IMR-90 (cell line): ENCODE measurements at regions not wholly inside any gene's neighbourhood (a gene's known extent, or its start where the extent isn't known, plus 50 kb on each side); places are given as distances from the start of the nearest gene placed in this dataset.

Experiments used
- BHLHE40 ChIP-seq: fragments of 150-350 bp; IDR thresholded peaks from 2 replicates; pipeline ENCODE4 v1.6.1; 2016; ENCODE audit warnings: mild to moderate bottlenecking, low read depth, low read length
- CEBPB ChIP-seq: IDR thresholded peaks from 2 replicates; pipeline ENCODE4 v1.6.1; 2012; ENCODE audit warnings: low read depth, low read length, improper control_type of control experiment
- CHD1 ChIP-seq: IDR thresholded peaks from 2 replicates; pipeline ENCODE4 v1.6.1; 2012; ENCODE audit warnings: low read depth, low read length, improper control_type of control experiment
- CTCF ChIP-seq: conservative IDR thresholded peaks from 2 replicates; pipeline ENCODE4 v1.5.1; 2012; ENCODE audit warnings: mild to moderate bottlenecking, low read depth, low read length, improper control_type of control experiment
- ELK1 ChIP-seq: fragments of 150-350 bp; IDR thresholded peaks from 2 replicates; pipeline ENCODE4 v1.6.1; 2016; ENCODE audit warnings: low read depth, mild to moderate bottlenecking, low read length, moderate library complexity, borderline replicate concordance
- FOS ChIP-seq: fragments of 150-350 bp; IDR thresholded peaks from 2 replicates; pipeline ENCODE4 v1.6.1; 2016; ENCODE audit warnings: low read depth, low read length
- MAFK ChIP-seq: IDR thresholded peaks from 2 replicates; pipeline ENCODE4 v1.6.1; 2012; ENCODE audit warnings: low read depth, low read length, improper control_type of control experiment
- MAZ ChIP-seq: IDR thresholded peaks from 2 replicates; pipeline ENCODE4 v1.6.1; 2012; ENCODE audit warnings: low read depth, mild to moderate bottlenecking, low read length, improper control_type of control experiment, moderate library complexity, borderline replicate concordance
- POLR2A ChIP-seq: IDR thresholded peaks from 2 replicates; pipeline ENCODE4 v1.6.1; 2012; ENCODE audit warnings: mild to moderate bottlenecking, low read depth, low read length
- RAD21 ChIP-seq: IDR thresholded peaks from 2 replicates; pipeline ENCODE4 v1.6.1; 2012; ENCODE audit warnings: low read length, improper control_type of control experiment
- RCOR1 ChIP-seq: IDR thresholded peaks from 2 replicates; pipeline ENCODE4 v1.6.1; 2012; ENCODE audit warnings: mild to moderate bottlenecking, low read length, improper control_type of control experiment; ENCODE audit not compliant: insufficient replicate concordance
- RFX5 ChIP-seq: IDR thresholded peaks from 2 replicates; pipeline ENCODE4 v1.8.0; 2012; ENCODE audit warnings: low read depth, mild to moderate bottlenecking, low read length, moderate library complexity
- SMC3 ChIP-seq: fragments of 150-350 bp; IDR thresholded peaks from 2 replicates; pipeline ENCODE4 v1.6.1; 2016; ENCODE audit warnings: low read depth, mild to moderate bottlenecking, antibody characterized with exemption, low read length, moderate library complexity
- USF2 ChIP-seq: fragments of 150-350 bp; IDR thresholded peaks from 2 replicates; pipeline ENCODE4 v1.6.1; 2017; ENCODE audit warnings: mild to moderate bottlenecking, antibody characterized with exemption, low read length, low read depth

- TF ChIP-seq POLR2A (no peak), CTCF (no peak), MAFK (no peak), CHD1 (no peak), FOS (no peak), RAD21 (no peak), SMC3 (no peak), RCOR1 (no peak), BHLHE40 (no peak), ELK1 (no peak), RFX5 (no peak), CEBPB (no peak), USF2 (no peak), MAZ (no peak)
Observed at GRCh38 chr14:83041224-83041623, 1507.6 kb upstream of the SEL1L start.
